ENCODE measurements at regions not wholly inside any gene's neighbourhood (a gene's known extent, or its start where the extent isn't known, plus 50 kb on each side); places are given as distances from the start of the nearest gene placed in this dataset.

DNA sequence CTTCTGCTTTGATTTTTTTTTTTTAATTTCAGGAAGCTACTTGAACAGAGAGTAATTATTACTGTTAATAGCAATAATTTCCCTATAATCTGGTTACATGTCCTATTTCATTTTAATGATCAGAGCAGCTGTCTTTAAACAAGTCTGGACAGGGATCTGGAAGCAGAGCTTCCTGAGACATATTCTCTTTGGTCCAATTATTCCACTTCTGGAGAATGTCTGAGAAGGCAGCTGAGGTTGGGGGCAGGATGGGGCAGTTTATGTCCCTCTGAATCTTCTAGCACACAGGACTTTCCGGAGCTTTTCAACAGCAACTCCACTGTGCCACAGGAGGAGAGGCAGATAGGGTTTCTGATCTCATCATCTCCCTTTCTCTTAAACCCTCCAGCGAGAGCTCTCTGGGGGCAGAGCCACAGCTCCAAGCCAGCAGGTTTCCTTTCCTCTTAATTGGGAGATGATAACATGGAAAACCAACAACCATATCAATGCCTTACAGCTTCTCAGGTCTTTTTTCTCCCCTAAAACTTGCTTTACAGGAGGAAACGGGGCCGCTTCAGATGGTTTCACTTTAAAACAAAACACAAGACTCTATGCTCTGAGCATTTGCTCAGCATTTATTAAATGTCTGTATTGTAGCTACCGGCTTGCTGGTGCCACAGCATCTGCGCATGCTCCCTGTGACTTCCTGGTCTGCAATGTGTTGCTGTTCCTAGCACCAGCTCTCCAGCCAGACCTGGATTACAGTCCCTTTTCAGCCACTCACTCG, 425.7 kb upstream of the USP24 start:
- no peak overlapping the region for H3K4me3 Mint-ChIP-seq (ENCODE audit: low read depth, unreplicated experiment)
- intact Hi-C loops (cut with micrococcal nuclease; ENCODE audit: unreplicated experiment), result no loop called here

GRCh38 chr1:55639526-55639925, 424.4 kb upstream of the USP24 start:
- Mint-ChIP-seq H3K4me1 (ENCODE audit: low read depth, unreplicated experiment) (peaks cover 23% of the 10 kb centered on the region), H3K4me3 (ENCODE audit: low read depth, unreplicated experiment) (no peak overlapping the region), H3K27me3 (ENCODE audit: unreplicated experiment) (no peaks in the 10 kb centered on the region), H3K9me3 (ENCODE audit: low read depth, unreplicated experiment) (peaks cover 7% of the 10 kb centered on the region), H3K27ac (ENCODE audit: unreplicated experiment) (no peak overlapping the region), H3K36me3 (ENCODE audit: insufficient read depth, unreplicated experiment) (no peaks in the 10 kb centered on the region)
- CTCF ChIA-PET, result no interaction called here
- intact Hi-C loops (cut with micrococcal nuclease; ENCODE audit: unreplicated experiment), result no loop called here
- DNase-seq, result no peak
- TF ChIP-seq, protein P1, sequence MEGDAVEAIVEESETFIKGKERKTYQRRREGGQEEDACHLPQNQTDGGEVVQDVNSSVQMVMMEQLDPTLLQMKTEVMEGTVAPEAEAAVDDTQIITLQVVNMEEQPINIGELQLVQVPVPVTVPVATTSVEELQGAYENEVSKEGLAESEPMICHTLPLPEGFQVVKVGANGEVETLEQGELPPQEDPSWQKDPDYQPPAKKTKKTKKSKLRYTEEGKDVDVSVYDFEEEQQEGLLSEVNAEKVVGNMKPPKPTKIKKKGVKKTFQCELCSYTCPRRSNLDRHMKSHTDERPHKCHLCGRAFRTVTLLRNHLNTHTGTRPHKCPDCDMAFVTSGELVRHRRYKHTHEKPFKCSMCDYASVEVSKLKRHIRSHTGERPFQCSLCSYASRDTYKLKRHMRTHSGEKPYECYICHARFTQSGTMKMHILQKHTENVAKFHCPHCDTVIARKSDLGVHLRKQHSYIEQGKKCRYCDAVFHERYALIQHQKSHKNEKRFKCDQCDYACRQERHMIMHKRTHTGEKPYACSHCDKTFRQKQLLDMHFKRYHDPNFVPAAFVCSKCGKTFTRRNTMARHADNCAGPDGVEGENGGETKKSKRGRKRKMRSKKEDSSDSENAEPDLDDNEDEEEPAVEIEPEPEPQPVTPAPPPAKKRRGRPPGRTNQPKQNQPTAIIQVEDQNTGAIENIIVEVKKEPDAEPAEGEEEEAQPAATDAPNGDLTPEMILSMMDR (IDR thresholded peaks at IDR 0.05; ENCODE audit: unreplicated experiment), result no peak
- BruUV-seq (replicated peaks), result no TSS peak

More for the DNA sequence above, 425.7 kb upstream of the USP24 start:
- no peaks in the 10 kb centered on the region for H3K27me3 Mint-ChIP-seq (ENCODE audit: unreplicated experiment)
- TF ChIP-seq, protein P1 (IDR thresholded peaks at IDR 0.05; ENCODE audit: unreplicated experiment), result no peak
- no peak for DNase-seq
- H3K9me3 Mint-ChIP-seq (ENCODE audit: low read depth, unreplicated experiment), result peaks cover 4% of the 10 kb centered on the region
- peaks cover 17% of the 10 kb centered on the region for H3K4me1 Mint-ChIP-seq (ENCODE audit: low read depth, unreplicated experiment)
- no TSS peak for BruUV-seq (replicated peaks)
- no peaks in the 10 kb centered on the region for H3K36me3 Mint-ChIP-seq (ENCODE audit: insufficient read depth, unreplicated experiment)
- H3K27ac Mint-ChIP-seq (ENCODE audit: unreplicated experiment), result no peak overlapping the region
- CTCF ChIA-PET, result no interaction called here

DNA sequence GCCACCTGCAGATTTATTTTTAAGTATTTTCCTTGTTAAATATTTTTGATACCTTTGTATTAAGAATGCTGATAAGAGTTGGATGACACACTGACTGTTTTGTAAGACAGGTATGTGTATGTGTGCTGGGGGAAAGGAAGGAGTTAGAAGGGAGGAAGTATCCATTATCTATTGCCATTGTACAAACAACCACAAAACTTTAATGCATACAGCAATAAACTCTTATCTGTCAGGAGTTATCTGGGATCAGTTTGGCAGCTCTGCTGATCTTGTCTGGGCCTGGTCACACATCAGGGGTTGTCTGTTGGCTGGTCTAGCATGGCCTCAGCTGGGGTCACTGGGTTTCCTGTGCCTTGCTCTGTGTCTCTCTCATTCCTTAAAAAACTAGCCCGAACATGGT, 423.9 kb upstream of the USP24 start:
- Mint-ChIP-seq H3K4me3 (ENCODE audit: low read depth, unreplicated experiment) (no peak overlapping the region), H3K36me3 (ENCODE audit: insufficient read depth, unreplicated experiment) (no peaks in the 10 kb centered on the region), H3K27ac (ENCODE audit: unreplicated experiment) (no peak overlapping the region), H3K27me3 (ENCODE audit: unreplicated experiment) (no peaks in the 10 kb centered on the region), H3K4me1 (ENCODE audit: low read depth, unreplicated experiment) (peaks cover 28% of the 10 kb centered on the region), H3K9me3 (ENCODE audit: low read depth, unreplicated experiment) (peaks cover 7% of the 10 kb centered on the region)
- BruUV-seq (replicated peaks), result no TSS peak
- no peak for DNase-seq
- TF ChIP-seq, protein P1 (IDR thresholded peaks at IDR 0.05; ENCODE audit: unreplicated experiment), result no peak
- intact Hi-C loops (cut with micrococcal nuclease; ENCODE audit: unreplicated experiment), result no loop called here
- CTCF ChIA-PET, result no interaction called here

DNA sequence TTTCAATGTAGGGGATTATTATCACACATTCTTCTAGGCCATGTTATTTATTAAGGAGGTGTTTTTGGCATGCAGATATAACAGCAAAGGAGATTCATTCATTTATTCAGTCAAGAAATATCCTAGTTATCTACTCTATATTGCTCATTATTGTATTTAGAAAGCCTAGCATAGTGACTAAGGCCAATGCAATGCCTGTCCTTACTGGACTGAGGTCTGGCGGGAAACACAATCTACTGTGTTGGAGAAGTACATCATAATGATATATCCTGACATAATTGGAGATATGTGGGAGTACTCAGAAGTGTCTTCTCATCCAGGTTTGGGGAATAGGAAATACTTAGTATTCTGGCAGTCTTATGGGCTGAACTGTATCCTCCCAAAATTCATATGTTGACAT, 421.5 kb upstream of the USP24 start:
- TF ChIP-seq, protein P1 (IDR thresholded peaks at IDR 0.05; ENCODE audit: unreplicated experiment), result no peak
- no peaks in the 10 kb centered on the region for H3K36me3 Mint-ChIP-seq (ENCODE audit: insufficient read depth, unreplicated experiment)
- no peak overlapping the region for H3K27ac Mint-ChIP-seq (ENCODE audit: unreplicated experiment)
- no peak for DNase-seq
- peaks cover 51% of the 10 kb centered on the region for H3K4me1 Mint-ChIP-seq (ENCODE audit: low read depth, unreplicated experiment)
- BruUV-seq (replicated peaks), result no TSS peak
- H3K27me3 Mint-ChIP-seq (ENCODE audit: unreplicated experiment), result no peaks in the 10 kb centered on the region
- CTCF ChIA-PET, result no interaction called here
- no peak overlapping the region for H3K4me3 Mint-ChIP-seq (ENCODE audit: low read depth, unreplicated experiment)
- H3K9me3 Mint-ChIP-seq (ENCODE audit: low read depth, unreplicated experiment), result peaks cover 7% of the 10 kb centered on the region
- intact Hi-C loops (cut with micrococcal nuclease; ENCODE audit: unreplicated experiment), result no loop called here

All from Calu3 (cell line).